ENCODE measurements at regions not wholly inside any gene's neighbourhood (a gene's known extent, or its start where the extent isn't known, plus 50 kb on each side); places are given as distances from the start of the nearest gene placed in this dataset.

DNA sequence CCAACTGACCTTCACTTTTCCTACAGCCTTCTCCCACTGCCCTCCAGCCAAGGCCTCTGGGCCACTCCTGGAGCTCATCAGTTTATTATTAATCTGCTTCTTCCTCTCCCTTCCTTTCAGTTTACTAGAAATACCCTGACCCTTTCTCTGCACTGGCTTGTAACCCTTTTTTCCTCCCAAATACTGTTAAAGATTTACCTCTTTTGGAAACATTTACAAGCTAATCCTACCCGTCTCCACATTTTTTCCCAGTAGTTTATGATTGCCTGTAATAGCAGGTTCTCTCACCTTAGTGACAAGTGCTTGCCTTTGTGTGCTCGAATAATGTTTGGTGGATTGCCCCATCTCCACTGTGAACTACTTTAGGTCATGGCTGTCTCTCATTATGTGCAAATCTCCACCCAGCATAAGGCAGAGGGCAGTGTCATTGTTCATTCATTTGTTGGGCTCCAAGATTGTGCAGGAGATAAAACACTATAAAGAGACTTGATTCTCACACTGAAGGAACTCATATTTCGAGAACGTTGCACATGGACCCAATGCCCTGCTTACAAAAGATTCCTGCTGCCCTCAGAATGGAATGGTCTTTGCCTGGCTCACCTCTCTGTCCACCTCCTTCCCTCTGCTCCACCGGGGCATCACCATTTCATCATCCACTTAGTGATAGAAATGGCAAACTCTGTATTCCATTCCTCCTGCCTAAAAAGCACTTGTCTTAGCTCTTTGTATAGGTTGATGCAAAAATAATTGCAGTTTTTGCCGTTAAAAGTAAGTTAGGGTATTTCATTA is 491.1 kb downstream of the UTRN start:
- TF ChIP-seq, protein P1, sequence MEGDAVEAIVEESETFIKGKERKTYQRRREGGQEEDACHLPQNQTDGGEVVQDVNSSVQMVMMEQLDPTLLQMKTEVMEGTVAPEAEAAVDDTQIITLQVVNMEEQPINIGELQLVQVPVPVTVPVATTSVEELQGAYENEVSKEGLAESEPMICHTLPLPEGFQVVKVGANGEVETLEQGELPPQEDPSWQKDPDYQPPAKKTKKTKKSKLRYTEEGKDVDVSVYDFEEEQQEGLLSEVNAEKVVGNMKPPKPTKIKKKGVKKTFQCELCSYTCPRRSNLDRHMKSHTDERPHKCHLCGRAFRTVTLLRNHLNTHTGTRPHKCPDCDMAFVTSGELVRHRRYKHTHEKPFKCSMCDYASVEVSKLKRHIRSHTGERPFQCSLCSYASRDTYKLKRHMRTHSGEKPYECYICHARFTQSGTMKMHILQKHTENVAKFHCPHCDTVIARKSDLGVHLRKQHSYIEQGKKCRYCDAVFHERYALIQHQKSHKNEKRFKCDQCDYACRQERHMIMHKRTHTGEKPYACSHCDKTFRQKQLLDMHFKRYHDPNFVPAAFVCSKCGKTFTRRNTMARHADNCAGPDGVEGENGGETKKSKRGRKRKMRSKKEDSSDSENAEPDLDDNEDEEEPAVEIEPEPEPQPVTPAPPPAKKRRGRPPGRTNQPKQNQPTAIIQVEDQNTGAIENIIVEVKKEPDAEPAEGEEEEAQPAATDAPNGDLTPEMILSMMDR (conservative IDR thresholded peaks at IDR 0.05): no peak
- H3K27ac ChIP-seq: no peak overlapping the region

DNA sequence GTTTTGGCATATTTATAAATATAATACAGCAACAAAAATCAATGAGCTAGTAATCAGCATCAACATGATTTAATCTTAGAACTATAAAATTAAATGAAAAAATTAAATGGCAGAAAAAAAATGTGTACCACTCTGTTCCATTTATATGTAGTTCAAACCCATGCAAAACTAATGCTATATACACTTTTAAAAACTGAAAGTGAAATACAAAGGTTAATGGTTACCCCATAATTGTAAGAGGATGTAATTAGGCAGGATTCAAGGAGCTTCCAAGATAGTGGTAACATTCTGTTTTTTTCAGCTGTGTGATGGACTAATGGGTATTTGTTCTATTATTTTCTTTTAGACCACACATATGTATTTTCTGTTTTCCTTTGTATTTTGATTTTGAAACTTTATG is 492.1 kb downstream of the UTRN start:
- TF ChIP-seq, protein P1 (conservative IDR thresholded peaks at IDR 0.05): no peak

DNA sequence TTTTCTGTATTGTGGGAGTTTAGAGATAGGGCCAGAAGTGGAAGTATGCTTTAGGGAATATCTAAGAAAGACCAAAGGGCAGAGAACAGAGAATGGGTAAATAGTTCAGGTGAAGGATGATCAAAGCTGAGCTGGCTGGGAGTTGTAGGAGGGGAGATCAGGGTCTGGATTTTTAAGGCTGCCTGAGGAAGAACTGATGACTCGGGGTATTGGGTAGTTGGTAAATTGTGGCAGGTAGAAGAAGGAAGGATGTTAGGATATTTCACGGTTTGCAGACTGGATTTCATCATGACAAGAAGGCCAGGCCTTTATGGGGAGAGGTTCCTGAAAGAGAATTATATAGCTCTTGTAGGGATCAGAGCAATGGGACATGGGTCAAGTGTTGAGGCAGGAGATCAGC is 492.9 kb downstream of the UTRN start:
- H3K27ac ChIP-seq: no peak overlapping the region
- TF ChIP-seq, protein P1 (conservative IDR thresholded peaks at IDR 0.05): no peak

More for the DNA sequence above, 492.1 kb downstream of the UTRN start:
- no peak overlapping the region for H3K27ac ChIP-seq

DNA sequence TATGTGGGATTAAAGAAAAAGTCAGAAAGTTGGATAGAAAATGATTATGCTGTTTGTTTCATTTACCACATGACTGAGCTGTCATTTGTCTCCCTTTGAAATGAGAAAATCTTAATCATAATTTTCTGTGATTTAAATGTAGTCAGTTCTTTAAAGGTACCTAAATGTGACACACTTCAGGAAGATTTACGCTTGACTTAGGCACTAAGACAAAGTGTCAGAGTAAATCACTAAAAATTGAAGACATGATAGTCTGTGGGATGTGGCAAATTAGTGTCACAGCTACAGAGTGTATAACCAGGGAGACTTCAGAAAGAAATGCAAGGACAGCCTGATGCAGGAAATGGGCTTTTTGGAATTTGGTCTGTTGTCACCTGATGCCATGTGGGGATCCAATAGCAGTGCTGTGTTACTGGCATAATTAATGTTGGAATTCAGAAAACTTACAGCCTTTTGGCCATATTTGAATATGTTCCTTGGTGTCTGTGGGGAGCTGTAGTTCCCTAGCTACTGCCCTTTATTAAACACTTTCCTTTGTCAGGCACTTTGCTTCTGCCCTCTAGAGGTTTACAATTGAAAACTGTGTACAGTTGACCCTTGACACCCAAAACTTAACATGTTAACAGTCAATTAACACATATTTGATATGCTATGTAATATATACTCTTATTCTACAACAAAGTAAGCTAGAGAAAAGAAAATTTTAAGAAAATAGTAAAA is 493.8 kb downstream of the UTRN start:
- no peak overlapping the region for H3K27ac ChIP-seq
- TF ChIP-seq, protein P1 (conservative IDR thresholded peaks at IDR 0.05): no peak

DNA sequence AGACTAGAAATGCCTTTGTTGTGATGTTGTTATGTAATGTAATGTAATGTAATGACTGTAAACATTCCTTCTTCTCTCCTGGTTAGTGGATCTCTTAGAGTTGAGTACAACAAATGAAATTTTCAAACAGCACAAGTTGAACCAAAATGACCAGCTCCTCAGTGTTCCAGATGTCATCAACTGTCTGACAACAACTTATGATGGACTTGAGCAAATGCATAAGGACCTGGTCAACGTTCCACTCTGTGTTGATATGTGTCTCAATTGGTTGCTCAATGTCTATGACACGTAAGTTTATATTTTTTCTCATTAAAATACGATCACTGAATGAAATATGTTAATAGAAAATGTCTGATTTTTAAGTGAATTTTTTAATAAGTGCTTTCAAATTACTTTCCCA is 496.7 kb downstream of the UTRN start:
- no peak overlapping the region for H3K27ac ChIP-seq
- TF ChIP-seq, protein P1 (conservative IDR thresholded peaks at IDR 0.05): no peak

DNA sequence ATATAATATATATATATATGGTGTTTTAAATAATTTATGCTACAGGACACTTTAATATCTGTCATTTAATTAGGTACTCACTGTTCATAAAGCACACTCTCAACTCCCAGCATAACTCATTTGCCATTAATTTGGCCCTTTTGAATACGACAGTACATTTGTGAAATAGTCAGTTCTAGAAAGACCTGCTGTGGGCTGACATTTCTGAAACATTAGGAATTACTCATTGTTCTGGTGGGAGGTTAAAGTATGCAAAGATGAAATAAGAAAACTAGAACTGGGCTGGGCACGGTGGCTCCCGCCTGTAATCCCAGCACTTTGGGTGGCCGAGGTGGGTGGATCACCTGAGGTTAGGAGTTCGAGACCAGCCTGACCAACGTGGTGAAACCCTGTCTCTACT is 497.5 kb downstream of the UTRN start:
- H3K27ac ChIP-seq: no peak overlapping the region
- TF ChIP-seq, protein P1 (conservative IDR thresholded peaks at IDR 0.05): no peak

DNA sequence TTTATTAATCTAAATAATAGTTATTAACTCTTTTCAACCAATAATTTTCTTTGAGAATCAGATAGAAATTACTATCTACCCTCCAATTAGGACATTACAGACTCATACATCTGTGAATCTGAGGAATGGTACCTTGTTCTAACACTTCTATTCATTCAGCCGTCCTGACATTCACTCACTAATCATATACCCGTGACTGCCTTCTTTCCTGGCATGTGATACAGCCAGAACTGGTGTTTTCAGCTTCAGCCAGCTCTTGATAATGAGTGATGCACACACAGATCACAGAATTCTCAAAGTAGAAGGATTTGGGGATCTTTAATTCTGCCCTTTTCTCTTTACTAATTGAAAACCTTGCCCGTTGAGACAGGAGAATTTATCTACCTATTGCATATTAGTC is 499.9 kb downstream of the UTRN start:
- H3K27ac ChIP-seq: no peak overlapping the region
- TF ChIP-seq, protein P1 (conservative IDR thresholded peaks at IDR 0.05): no peak

Data from VCaP (cell line).